Testis (tissue), 2 donors: ENCODE measurements at regions not wholly inside any gene's neighbourhood (a gene's known extent, or its start where the extent isn't known, plus 50 kb on each side); places are given as distances from the start of the nearest gene placed in this dataset.

Source experiments
- DNase-seq: peaks from one replicate; pipeline ENCODE4 v3.0.0-alpha.2; 2019
- H3K27ac ChIP-seq, 2 donors: fragments of 200-600 bp; sonication (generic); one replicate each; pipeline ENCODE4 v1.5.1; 2019
- H3K27me3 ChIP-seq: fragments of 200-600 bp; sonication (generic); one replicate; pipeline ENCODE4 v1.5.1; 2019
- H3K36me3 ChIP-seq: fragments of 200-600 bp; sonication (generic); one replicate; pipeline ENCODE4 v1.5.1; 2017; ENCODE audit warnings: low read depth; ENCODE audit errors: missing control alignments
- H3K4me1 ChIP-seq: fragments of 200-600 bp; sonication (generic); one replicate; pipeline ENCODE4 v1.5.1; 2019
- H3K4me3 ChIP-seq, 2 donors: fragments of 200-600 bp; sonication (generic); one replicate each; pipeline ENCODE4 v1.5.1; 2017 to 2019
- H3K9me3 ChIP-seq: fragments of 200-600 bp; sonication (generic); one replicate; pipeline ENCODE4 v1.5.1; 2017
- POLR2A ChIP-seq: fragments of 450-650 bp; IDR thresholded peaks from one replicate; pipeline ENCODE4 v1.6.1; 2017; ENCODE audit warnings: antibody characterized with exemption, mild to moderate bottlenecking, moderate library complexity
- WGBS, 2 donors: methylation state at CpG; one replicate each; pipeline ENCODE4 v1.1.5; 2018; 5-methylcytosine and 5-hydroxymethylcytosine counted together
- intact Hi-C: fragments of 100-400 bp; cut with DNase I; formaldehyde crosslinking; loops from one replicate; pipeline ENCODE4 v1.15.1; 2023; ENCODE audit warnings: low total_unique reads
- TF ChIP-seq, protein P1 (sequence below), 3 experiments: fragments of 450-650 bp in 2 of 3; fragments of 200-600 bp in 1 of 3; sonication (generic) in 1 of 3; IDR thresholded peaks; one replicate each; pipeline ENCODE4 v1.5.1; 2016 to 2019; ENCODE audit warnings: antibody characterized with exemption in 3 of 3, mild to moderate bottlenecking in 2 of 3, moderate library complexity in 1 of 3

DNA sequence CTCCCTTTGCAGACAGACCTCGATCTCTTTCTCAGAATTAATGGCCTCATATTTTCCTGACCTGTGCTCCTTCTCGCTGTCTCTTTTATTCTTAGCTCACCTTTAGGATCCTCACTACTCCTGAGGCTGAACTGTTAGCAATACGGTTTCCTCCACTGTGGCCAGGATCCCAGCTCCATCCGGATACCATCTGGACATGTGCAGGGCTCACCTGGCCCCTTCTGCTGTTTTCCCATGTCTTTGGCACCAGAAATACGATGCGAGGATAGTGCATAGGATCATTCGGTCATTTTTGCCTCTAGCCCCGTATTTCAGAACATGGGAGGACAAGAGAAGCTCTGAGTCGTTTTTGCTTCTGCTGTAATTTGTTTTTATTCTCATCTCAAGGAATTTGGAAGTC is 108.5 kb upstream of the KIF26B start:
- H3K27ac ChIP-seq: no peak overlapping the region
- H3K36me3 ChIP-seq: no peaks in the 10 kb centered on the region
- no peak for TF ChIP-seq POLR2A
- TF ChIP-seq, protein P1, sequence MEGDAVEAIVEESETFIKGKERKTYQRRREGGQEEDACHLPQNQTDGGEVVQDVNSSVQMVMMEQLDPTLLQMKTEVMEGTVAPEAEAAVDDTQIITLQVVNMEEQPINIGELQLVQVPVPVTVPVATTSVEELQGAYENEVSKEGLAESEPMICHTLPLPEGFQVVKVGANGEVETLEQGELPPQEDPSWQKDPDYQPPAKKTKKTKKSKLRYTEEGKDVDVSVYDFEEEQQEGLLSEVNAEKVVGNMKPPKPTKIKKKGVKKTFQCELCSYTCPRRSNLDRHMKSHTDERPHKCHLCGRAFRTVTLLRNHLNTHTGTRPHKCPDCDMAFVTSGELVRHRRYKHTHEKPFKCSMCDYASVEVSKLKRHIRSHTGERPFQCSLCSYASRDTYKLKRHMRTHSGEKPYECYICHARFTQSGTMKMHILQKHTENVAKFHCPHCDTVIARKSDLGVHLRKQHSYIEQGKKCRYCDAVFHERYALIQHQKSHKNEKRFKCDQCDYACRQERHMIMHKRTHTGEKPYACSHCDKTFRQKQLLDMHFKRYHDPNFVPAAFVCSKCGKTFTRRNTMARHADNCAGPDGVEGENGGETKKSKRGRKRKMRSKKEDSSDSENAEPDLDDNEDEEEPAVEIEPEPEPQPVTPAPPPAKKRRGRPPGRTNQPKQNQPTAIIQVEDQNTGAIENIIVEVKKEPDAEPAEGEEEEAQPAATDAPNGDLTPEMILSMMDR (IDR thresholded peaks at IDR 0.05): no peak
- intact Hi-C loops: no loop called here
- WGBS, 2 donors: 90 to 91% methylated on average over 9 of the region's 9 CpGs
- no peak overlapping the region for H3K4me3 ChIP-seq
- no peaks in the 10 kb centered on the region for H3K4me1 ChIP-seq
- no peaks in the 10 kb centered on the region for H3K27me3 ChIP-seq
- no peak for DNase-seq
- H3K9me3 ChIP-seq: no peaks in the 10 kb centered on the region

- Histone ChIP-seq H3K27me3 (no peaks in the 10 kb centered on the region), H3K36me3 (no peaks in the 10 kb centered on the region), H3K27ac (no peak overlapping the region), H3K9me3 (no peaks in the 10 kb centered on the region), H3K4me3 (no peak overlapping the region), H3K4me1 (no peaks in the 10 kb centered on the region)
- WGBS, 2 donors: 72 to 88% methylated on average over 7 to 9 of the region's 9 CpGs
- intact Hi-C loops: no loop called here
- no peak for TF ChIP-seq POLR2A
- TF ChIP-seq, protein P1 (IDR thresholded peaks at IDR 0.05): no peak
- peak; percentile 63 for DNase-seq
Measured at GRCh38 chr1:245045087-245045881, 109.5 kb upstream of the KIF26B start.

DNA sequence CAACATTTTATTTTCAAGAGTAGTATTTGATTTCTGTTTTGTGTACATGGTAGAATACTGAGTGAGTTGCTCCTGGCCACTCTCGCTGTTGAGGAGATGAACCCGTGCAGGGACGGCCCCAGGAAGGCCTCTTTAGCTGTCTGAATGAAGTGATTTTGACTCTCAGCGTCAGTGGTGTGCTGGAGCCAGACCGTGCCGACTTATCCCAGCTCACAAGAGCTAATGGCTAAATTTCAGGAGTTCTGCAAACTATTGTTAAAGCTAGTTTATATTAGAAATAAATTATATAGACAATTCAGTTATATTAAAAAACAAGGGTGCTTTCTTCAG is 111.2 kb upstream of the KIF26B start:
- H3K4me3 ChIP-seq: no peak overlapping the region
- no peaks in the 10 kb centered on the region for H3K36me3 ChIP-seq
- H3K4me1 ChIP-seq: no peaks in the 10 kb centered on the region
- intact Hi-C loops: no loop called here
- no peak for TF ChIP-seq POLR2A
- TF ChIP-seq, protein P1 (IDR thresholded peaks at IDR 0.05): no peak
- no peaks in the 10 kb centered on the region for H3K27me3 ChIP-seq
- no peak overlapping the region for H3K27ac ChIP-seq
- no peak for DNase-seq
- H3K9me3 ChIP-seq: no peaks in the 10 kb centered on the region
- 78 to 88% methylated on average over 6 of the region's 6 CpGs for WGBS, 2 donors

- H3K9me3 ChIP-seq: no peaks in the 10 kb centered on the region
- whole genome bisulfite sequencing, 2 donors: 63 to 67% methylated on average over 9 of the region's 9 CpGs
- H3K36me3 ChIP-seq: no peaks in the 10 kb centered on the region
- TF ChIP-seq, protein P1 (IDR thresholded peaks at IDR 0.05): no peak
- TF ChIP-seq POLR2A: no peak
- no peaks in the 10 kb centered on the region for H3K4me1 ChIP-seq
- no peak overlapping the region for H3K27ac ChIP-seq
- no peak for DNase-seq
- H3K4me3 ChIP-seq: no peak overlapping the region
- intact Hi-C loops: no loop called here
- H3K27me3 ChIP-seq: no peaks in the 10 kb centered on the region
Measured at GRCh38 chr1:245041058-245041698, 113.6 kb upstream of the KIF26B start.

GRCh38 chr1:245039196-245039595 is 115.6 kb upstream of the KIF26B start:
- intact Hi-C loops: no loop called here
- no peak for DNase-seq
- Histone ChIP-seq H3K9me3 (no peaks in the 10 kb centered on the region), H3K27ac (no peak overlapping the region), H3K4me1 (no peaks in the 10 kb centered on the region), H3K36me3 (no peaks in the 10 kb centered on the region), H3K4me3 (no peak overlapping the region), H3K27me3 (no peaks in the 10 kb centered on the region)
- TF ChIP-seq POLR2A: no peak
- TF ChIP-seq, protein P1 (IDR thresholded peaks at IDR 0.05): no peak
- WGBS, 2 donors: 81 to 90% methylated on average over 3 of the region's 3 CpGs
